Ishikawa (cell line): ENCODE measurements at regions not wholly inside any gene's neighbourhood (a gene's known extent, or its start where the extent isn't known, plus 50 kb on each side); places are given as distances from the start of the nearest gene placed in this dataset.

Source experiments
- EGR1 ChIP-seq: IDR thresholded peaks from 2 replicates; pipeline ENCODE4 v1.6.1; 2012
- EP300 ChIP-seq: IDR thresholded peaks from 2 replicates; pipeline ENCODE4 v1.6.1; 2012; ENCODE audit warnings: borderline replicate concordance
- FOXM1 ChIP-seq: IDR thresholded peaks from 2 replicates; pipeline ENCODE4 v1.6.1; 2012; ENCODE audit warnings: low read depth, borderline replicate concordance
- MAX ChIP-seq: IDR thresholded peaks from 2 replicates; pipeline ENCODE4 v1.6.1; 2012
- NFIC ChIP-seq: IDR thresholded peaks from 2 replicates; pipeline ENCODE4 v1.6.1; 2012
- RAD21 ChIP-seq: IDR thresholded peaks from 2 replicates; pipeline ENCODE4 v1.6.1; 2012; ENCODE audit warnings: low read depth
- REST ChIP-seq: IDR thresholded peaks from 2 replicates; pipeline ENCODE4 v1.6.1; 2012; ENCODE audit warnings: low read depth, mild to moderate bottlenecking
- TAF1 ChIP-seq: IDR thresholded peaks from 2 replicates; pipeline ENCODE4 v1.6.1; 2012; ENCODE audit warnings: low read depth, mild to moderate bottlenecking
- TEAD4 ChIP-seq: IDR thresholded peaks from 2 replicates; pipeline ENCODE4 v1.6.1; 2012
- USF1 ChIP-seq: IDR thresholded peaks from 2 replicates; pipeline ENCODE4 v1.6.1; 2012

GRCh38 chr3:139839659-139840058, 95.3 kb upstream of the CLSTN2 start:
- TF ChIP-seq EP300: no peak
- no peak for TF ChIP-seq RAD21
- no peak for TF ChIP-seq NFIC
- TF ChIP-seq TEAD4: no peak
- TF ChIP-seq REST: no peak
- TF ChIP-seq TAF1: no peak
- TF ChIP-seq MAX: no peak
- no peak for TF ChIP-seq EGR1
- TF ChIP-seq USF1: no peak
- no peak for TF ChIP-seq FOXM1
